ENCODE measurements at regions not wholly inside any gene's neighbourhood (a gene's known extent, or its start where the extent isn't known, plus 50 kb on each side); places are given as distances from the start of the nearest gene placed in this dataset.

DNA sequence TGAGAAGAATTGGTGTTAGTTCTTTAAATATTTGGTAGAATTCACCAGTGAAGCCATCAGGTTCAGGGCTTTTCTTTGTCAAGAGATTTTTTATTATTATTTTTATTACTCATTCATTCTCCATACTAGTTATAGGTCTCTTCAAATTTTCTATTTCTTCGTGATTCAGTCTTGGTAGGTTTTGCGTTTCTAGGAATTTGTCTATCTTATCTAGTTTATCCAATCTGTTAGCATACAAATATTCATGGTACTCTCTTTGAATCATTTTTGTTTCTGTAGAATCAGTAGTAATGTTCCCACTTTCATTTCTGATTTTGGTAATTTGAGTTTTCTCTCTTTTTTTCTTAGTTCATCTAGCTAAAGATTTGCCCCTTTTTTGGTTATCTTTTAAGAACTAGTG is 52.3 kb upstream of the PRDM1 start:
- 86% methylated on average over 2 of the region's 2 CpGs for WGBS
- TF ChIP-seq SP1 (IDR thresholded peaks at IDR 0.05): no peak
- no peak for TF ChIP-seq JUND (IDR thresholded peaks at IDR 0.05)
- TF ChIP-seq, protein P1, sequence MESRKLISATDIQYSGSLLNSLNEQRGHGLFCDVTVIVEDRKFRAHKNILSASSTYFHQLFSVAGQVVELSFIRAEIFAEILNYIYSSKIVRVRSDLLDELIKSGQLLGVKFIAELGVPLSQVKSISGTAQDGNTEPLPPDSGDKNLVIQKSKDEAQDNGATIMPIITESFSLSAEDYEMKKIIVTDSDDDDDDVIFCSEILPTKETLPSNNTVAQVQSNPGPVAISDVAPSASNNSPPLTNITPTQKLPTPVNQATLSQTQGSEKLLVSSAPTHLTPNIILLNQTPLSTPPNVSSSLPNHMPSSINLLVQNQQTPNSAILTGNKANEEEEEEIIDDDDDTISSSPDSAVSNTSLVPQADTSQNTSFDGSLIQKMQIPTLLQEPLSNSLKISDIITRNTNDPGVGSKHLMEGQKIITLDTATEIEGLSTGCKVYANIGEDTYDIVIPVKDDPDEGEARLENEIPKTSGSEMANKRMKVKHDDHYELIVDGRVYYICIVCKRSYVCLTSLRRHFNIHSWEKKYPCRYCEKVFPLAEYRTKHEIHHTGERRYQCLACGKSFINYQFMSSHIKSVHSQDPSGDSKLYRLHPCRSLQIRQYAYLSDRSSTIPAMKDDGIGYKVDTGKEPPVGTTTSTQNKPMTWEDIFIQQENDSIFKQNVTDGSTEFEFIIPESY (IDR thresholded peaks at IDR 0.05): no peak
- TF ChIP-seq, protein P2, sequence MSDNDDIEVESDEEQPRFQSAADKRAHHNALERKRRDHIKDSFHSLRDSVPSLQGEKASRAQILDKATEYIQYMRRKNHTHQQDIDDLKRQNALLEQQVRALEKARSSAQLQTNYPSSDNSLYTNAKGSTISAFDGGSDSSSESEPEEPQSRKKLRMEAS (IDR thresholded peaks at IDR 0.05): no peak
- no peak for TF ChIP-seq FOXA1 (IDR thresholded peaks at IDR 0.05)
- TF ChIP-seq NR2F2 (IDR thresholded peaks at IDR 0.05): no peak
- no peak for TF ChIP-seq GABPA (IDR thresholded peaks at IDR 0.05 in 1 of 2, conservative IDR thresholded peaks at IDR 0.05 in 1 of 2)
- TF ChIP-seq, protein P3, sequence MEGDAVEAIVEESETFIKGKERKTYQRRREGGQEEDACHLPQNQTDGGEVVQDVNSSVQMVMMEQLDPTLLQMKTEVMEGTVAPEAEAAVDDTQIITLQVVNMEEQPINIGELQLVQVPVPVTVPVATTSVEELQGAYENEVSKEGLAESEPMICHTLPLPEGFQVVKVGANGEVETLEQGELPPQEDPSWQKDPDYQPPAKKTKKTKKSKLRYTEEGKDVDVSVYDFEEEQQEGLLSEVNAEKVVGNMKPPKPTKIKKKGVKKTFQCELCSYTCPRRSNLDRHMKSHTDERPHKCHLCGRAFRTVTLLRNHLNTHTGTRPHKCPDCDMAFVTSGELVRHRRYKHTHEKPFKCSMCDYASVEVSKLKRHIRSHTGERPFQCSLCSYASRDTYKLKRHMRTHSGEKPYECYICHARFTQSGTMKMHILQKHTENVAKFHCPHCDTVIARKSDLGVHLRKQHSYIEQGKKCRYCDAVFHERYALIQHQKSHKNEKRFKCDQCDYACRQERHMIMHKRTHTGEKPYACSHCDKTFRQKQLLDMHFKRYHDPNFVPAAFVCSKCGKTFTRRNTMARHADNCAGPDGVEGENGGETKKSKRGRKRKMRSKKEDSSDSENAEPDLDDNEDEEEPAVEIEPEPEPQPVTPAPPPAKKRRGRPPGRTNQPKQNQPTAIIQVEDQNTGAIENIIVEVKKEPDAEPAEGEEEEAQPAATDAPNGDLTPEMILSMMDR (IDR thresholded peaks at IDR 0.05; ENCODE audit: low read depth, low read length, missing input control): no peak
- TF ChIP-seq, protein P4, sequence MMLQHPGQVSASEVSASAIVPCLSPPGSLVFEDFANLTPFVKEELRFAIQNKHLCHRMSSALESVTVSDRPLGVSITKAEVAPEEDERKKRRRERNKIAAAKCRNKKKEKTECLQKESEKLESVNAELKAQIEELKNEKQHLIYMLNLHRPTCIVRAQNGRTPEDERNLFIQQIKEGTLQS (IDR thresholded peaks at IDR 0.05): no peak

DNA sequence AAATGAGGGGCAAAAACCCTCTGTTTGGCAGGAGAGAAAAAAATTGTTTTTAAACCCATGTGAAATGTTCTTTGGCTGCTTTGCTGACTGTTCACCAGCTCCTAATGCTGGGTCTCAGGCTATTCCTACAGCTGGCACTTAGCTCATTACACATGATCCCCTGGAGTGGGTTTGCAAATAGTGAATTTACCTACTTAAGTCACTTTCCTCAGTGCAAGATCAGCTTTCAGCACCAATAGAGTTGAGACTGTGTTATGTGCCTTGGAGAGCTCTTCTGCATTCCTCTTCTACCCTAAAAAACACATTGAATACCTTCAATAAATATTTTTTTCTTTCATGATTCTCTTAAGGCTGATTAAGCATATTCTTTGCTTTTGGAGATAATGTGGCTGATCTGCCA is 58.4 kb upstream of the PRDM1 start:
- Histone ChIP-seq H3K27me3 (ENCODE audit: control insufficient read depth in 4 of 4, insufficient read depth in 4 of 4, low read length in 3 of 4) (peaks cover 0 to 6% (median 0%) of the 10 kb centered on the region in 4 donors), H3K4me3 (ENCODE audit: low read depth in 1 of 3, low read length in 3 of 3) (no peak overlapping the region), H3K27ac (ENCODE audit: low read depth in 1 of 2, low read length in 2 of 2) (no peak overlapping the region), H3K9me3 (ENCODE audit: control insufficient read depth in 4 of 4, low read length in 3 of 4) (no peaks in the 10 kb centered on the region), H3K9ac (ENCODE audit: low read depth in 1 of 2, low read length in 2 of 2) (no peak overlapping the region), H3K4me1 (ENCODE audit: control insufficient read depth in 4 of 4, insufficient read depth in 4 of 4, low read length in 3 of 4) (no peaks in the 10 kb centered on the region), H3K36me3 (ENCODE audit: control insufficient read depth in 4 of 4, insufficient read depth in 3 of 4, low read depth in 1 of 4, low read length in 3 of 4) (no peaks in the 10 kb centered on the region)
- TF ChIP-seq, protein P5, sequence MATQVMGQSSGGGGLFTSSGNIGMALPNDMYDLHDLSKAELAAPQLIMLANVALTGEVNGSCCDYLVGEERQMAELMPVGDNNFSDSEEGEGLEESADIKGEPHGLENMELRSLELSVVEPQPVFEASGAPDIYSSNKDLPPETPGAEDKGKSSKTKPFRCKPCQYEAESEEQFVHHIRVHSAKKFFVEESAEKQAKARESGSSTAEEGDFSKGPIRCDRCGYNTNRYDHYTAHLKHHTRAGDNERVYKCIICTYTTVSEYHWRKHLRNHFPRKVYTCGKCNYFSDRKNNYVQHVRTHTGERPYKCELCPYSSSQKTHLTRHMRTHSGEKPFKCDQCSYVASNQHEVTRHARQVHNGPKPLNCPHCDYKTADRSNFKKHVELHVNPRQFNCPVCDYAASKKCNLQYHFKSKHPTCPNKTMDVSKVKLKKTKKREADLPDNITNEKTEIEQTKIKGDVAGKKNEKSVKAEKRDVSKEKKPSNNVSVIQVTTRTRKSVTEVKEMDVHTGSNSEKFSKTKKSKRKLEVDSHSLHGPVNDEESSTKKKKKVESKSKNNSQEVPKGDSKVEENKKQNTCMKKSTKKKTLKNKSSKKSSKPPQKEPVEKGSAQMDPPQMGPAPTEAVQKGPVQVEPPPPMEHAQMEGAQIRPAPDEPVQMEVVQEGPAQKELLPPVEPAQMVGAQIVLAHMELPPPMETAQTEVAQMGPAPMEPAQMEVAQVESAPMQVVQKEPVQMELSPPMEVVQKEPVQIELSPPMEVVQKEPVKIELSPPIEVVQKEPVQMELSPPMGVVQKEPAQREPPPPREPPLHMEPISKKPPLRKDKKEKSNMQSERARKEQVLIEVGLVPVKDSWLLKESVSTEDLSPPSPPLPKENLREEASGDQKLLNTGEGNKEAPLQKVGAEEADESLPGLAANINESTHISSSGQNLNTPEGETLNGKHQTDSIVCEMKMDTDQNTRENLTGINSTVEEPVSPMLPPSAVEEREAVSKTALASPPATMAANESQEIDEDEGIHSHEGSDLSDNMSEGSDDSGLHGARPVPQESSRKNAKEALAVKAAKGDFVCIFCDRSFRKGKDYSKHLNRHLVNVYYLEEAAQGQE (IDR thresholded peaks at IDR 0.05): no peak
- TF ChIP-seq EGR1 (IDR thresholded peaks at IDR 0.05; ENCODE audit: low read depth in 2 of 2): no peak
- TF ChIP-seq, protein P3 (IDR thresholded peaks at IDR 0.05; ENCODE audit: low read depth, low read length, missing input control): no peak
- DNase-seq (ENCODE audit: low spot score): no peak

More for the DNA sequence above, 52.3 kb upstream of the PRDM1 start:
- H3K27ac ChIP-seq (ENCODE audit: low read depth in 1 of 2, low read length in 2 of 2): no peak overlapping the region
- no peak for DNase-seq (ENCODE audit: low spot score)
- no peak overlapping the region for H3K4me3 ChIP-seq (ENCODE audit: low read depth in 1 of 3, low read length in 3 of 3)
- H3K27me3 ChIP-seq (ENCODE audit: control insufficient read depth in 4 of 4, insufficient read depth in 4 of 4, low read length in 3 of 4): no peaks in the 10 kb centered on the region
- no peaks in the 10 kb centered on the region for H3K4me1 ChIP-seq (ENCODE audit: control insufficient read depth in 4 of 4, insufficient read depth in 4 of 4, low read length in 3 of 4)
- peaks cover 0 to 5% (median 0%) of the 10 kb centered on the region in 4 donors for H3K9me3 ChIP-seq (ENCODE audit: control insufficient read depth in 4 of 4, low read length in 3 of 4)
- H3K36me3 ChIP-seq (ENCODE audit: control insufficient read depth in 4 of 4, insufficient read depth in 3 of 4, low read depth in 1 of 4, low read length in 3 of 4): no peaks in the 10 kb centered on the region
- H3K9ac ChIP-seq (ENCODE audit: low read depth in 1 of 2, low read length in 2 of 2): no peak overlapping the region
